ENCODE measurements at regions not wholly inside any gene's neighbourhood (a gene's known extent, or its start where the extent isn't known, plus 50 kb on each side); places are given as distances from the start of the nearest gene placed in this dataset.
A peak's percentile ranks its signal among the peaks of the same experiment; 100 is the strongest.
"Not testable (repeated sequence)": the region's sequence is repeated elsewhere in the genome, so short reads cannot be mapped to it uniquely, and the experiment has no call there.

GRCh38 chr1:157230500-157230899, 92.3 kb upstream of the ETV3 start:
- DNase-seq (ENCODE audit: low read depth): no peak

GRCh38 chr1:157227700-157228099, 89.5 kb upstream of the ETV3 start:
- no peak for DNase-seq (ENCODE audit: low read depth)

GRCh38 chr1:157226739-157227138, 88.5 kb upstream of the ETV3 start:
- DNase-seq (ENCODE audit: low read depth): no peak

GRCh38 chr1:157219600-157219999, 81.4 kb upstream of the ETV3 start:
- DNase-seq (ENCODE audit: low read depth): no peak

- no peak for DNase-seq (ENCODE audit: low read depth)
Measured at GRCh38 chr1:157219182-157219581, 81.0 kb upstream of the ETV3 start.

- DNase-seq (ENCODE audit: low read depth): no peak
Measured at GRCh38 chr1:157218671-157219070, 80.5 kb upstream of the ETV3 start.

- DNase-seq (ENCODE audit: low read depth): no peak
Measured at GRCh38 chr1:157217486-157217885, 79.3 kb upstream of the ETV3 start.

GRCh38 chr1:157213836-157214235, 75.6 kb upstream of the ETV3 start:
- no peak for DNase-seq (ENCODE audit: low read depth)

GRCh38 chr1:157209514-157209913, 71.3 kb upstream of the ETV3 start:
- DNase-seq (ENCODE audit: low read depth): no peak

GRCh38 chr1:157205982-157206381, 67.8 kb upstream of the ETV3 start:
- not testable (repeated sequence) for DNase-seq (ENCODE audit: low read depth)

- no peak for DNase-seq (ENCODE audit: low read depth)
Measured at GRCh38 chr1:157203166-157203565, 65.0 kb upstream of the ETV3 start.

GRCh38 chr1:157202331-157202730, 64.1 kb upstream of the ETV3 start:
- no peak for DNase-seq (ENCODE audit: low read depth)

GRCh38 chr1:157201767-157202166, 63.6 kb upstream of the ETV3 start:
- no peak for DNase-seq (ENCODE audit: low read depth)

GRCh38 chr1:157200451-157200850, 62.3 kb upstream of the ETV3 start:
- DNase-seq (ENCODE audit: low read depth): no peak

- peak; percentile 17 for DNase-seq (ENCODE audit: low read depth)
Measured at GRCh38 chr1:157199421-157199755, 61.2 kb upstream of the ETV3 start.

- DNase-seq (ENCODE audit: low read depth): no peak
Measured at GRCh38 chr1:157198619-157199420, 60.6 kb upstream of the ETV3 start.

GRCh38 chr1:157197906-157198435, 59.8 kb upstream of the ETV3 start:
- DNase-seq (ENCODE audit: low read depth): no peak

GRCh38 chr1:157196670-157197456, 58.7 kb upstream of the ETV3 start:
- DNase-seq (ENCODE audit: low read depth): peak; percentile 17

- no peak for DNase-seq (ENCODE audit: low read depth)
Measured at GRCh38 chr1:157196245-157196543, 58.0 kb upstream of the ETV3 start.

- no peak for DNase-seq (ENCODE audit: low read depth)
Measured at GRCh38 chr1:157195521-157196244, 57.5 kb upstream of the ETV3 start.

GRCh38 chr1:157194731-157195520, 56.7 kb upstream of the ETV3 start:
- DNase-seq (ENCODE audit: low read depth): no peak

Measured in LHCN-M2 (cell line).